ENCODE measurements at regions not wholly inside any gene's neighbourhood (a gene's known extent, or its start where the extent isn't known, plus 50 kb on each side); places are given as distances from the start of the nearest gene placed in this dataset.
"Not testable (repeated sequence)": the region's sequence is repeated elsewhere in the genome, so short reads cannot be mapped to it uniquely, and the experiment has no call there.

DNA sequence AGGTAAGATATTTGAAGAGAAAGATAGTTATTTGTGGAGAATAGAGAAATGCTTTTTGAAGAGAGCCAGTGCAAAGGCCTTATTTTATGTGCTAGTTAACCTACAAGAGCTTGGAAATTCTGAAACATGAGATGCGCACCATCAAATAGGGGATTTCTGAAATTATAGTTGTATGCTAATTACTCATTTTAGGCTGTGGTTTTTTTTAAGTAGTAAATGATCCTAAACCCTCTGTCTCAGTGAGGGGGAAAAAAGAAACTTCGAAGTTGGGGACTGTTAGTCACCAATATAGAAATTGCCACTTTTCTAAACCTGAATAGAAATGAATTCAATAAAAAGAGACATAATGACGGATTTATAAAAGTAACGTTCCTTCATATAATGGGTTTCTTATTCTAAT lies 119.3 kb upstream of the MDFIC start:
- DNase-seq (no peak), ATAC-seq (no peak)
- Histone ChIP-seq H3K9me3 (no peaks in the 10 kb centered on the region), H3K4me3 (no peak overlapping the region), H3K27ac (no peak overlapping the region), H3K27me3 (no peaks in the 10 kb centered on the region), H3K36me3 (no peaks in the 10 kb centered on the region), H3K4me1 (no peaks in the 10 kb centered on the region)
- WGBS, 2 donors: 85 to 91% methylated on average over 4 of the region's 4 CpGs
- intact Hi-C loops (cut with DNase I): no loop called here
- no peak for TF ChIP-seq CTCF (IDR thresholded peaks at IDR 0.05)

DNA sequence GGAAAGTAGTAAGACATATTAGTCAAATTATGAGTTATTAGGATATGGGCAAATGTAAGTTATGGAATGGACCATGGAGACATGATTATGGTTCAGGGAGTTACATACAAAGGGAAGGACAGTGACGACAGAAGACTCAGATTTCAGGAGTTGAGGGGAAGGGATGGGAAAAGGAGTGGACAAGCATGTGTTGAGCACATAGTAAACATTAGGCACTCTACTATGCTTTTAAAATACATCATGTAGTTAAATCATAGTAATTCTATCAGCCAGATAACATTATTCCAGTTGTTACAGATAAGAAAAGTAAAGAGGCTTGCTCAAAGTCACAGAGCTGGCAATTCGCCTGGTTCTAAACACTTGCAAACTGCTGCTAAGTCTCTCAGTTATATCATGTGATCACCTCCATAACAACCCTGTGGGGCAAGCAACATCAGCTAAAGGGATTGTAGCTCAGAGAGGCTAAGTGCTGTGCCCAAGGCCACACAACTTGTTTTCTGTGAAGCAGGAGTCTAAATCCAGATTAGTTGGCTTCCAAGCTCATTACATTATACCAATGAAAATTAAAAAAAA lies 115.2 kb upstream of the MDFIC start:
- 59 to 72% methylated on average over 2 of the region's 2 CpGs for WGBS, 2 donors
- Histone ChIP-seq H3K4me3 (no peak overlapping the region), H3K9me3 (no peaks in the 10 kb centered on the region), H3K27ac (no peak overlapping the region), H3K4me1 (no peaks in the 10 kb centered on the region), H3K36me3 (no peaks in the 10 kb centered on the region), H3K27me3 (no peaks in the 10 kb centered on the region)
- no peak for TF ChIP-seq CTCF (IDR thresholded peaks at IDR 0.05)
- ATAC-seq: no peak
- intact Hi-C loops (cut with DNase I): no loop called here
- DNase-seq: no peak

DNA sequence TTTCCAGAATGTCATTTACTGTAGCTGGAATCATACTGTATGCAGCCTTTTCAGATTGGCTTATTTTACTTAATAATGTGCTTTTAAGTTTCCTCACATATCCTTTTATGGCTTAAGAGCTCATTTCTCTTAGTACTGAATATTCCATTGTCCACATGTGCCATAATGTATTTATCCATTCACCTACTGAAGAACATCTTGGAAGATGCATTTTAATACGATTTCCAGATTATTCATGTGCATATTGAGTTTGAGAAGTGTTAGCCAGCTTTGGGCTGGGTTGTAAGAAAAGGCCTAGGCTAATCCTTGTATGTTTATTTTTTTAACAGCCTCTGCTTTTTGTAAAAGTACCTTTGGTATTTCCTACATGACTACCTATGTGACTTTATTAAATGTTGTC lies 109.3 kb upstream of the MDFIC start:
- TF ChIP-seq CTCF (IDR thresholded peaks at IDR 0.05): no peak
- no peaks in the 10 kb centered on the region for H3K27me3 ChIP-seq
- H3K9me3 ChIP-seq: no peaks in the 10 kb centered on the region
- no peaks in the 10 kb centered on the region for H3K4me1 ChIP-seq
- intact Hi-C loops (cut with DNase I): no loop called here
- no peaks in the 10 kb centered on the region for H3K36me3 ChIP-seq
- no peak overlapping the region for H3K27ac ChIP-seq
- ATAC-seq (no peak), DNase-seq (no peak)
- WGBS, 2 donors: 83 to 84% methylated on average over 1 of the region's 1 CpG
- H3K4me3 ChIP-seq: no peak overlapping the region

DNA sequence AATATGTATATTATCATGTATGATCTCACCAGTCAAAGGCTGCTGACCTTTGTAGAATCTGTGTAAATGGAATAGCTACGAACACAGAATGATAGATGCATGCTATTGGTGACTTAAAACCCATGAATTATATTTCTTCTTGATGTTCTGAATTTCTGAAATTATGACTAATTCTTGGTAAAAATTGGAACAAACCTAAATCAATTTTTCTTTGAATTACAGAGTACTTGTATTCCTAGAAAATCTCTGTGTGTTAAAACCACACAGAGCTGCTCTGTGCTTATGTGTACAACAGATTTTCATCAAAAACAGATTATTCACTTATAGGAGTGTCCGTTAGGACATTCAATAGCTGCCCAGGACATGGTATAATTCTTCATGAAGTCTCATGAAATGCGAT lies 108.3 kb upstream of the MDFIC start:
- Histone ChIP-seq H3K4me3 (no peak overlapping the region), H3K27ac (no peak overlapping the region), H3K4me1 (no peaks in the 10 kb centered on the region), H3K36me3 (no peaks in the 10 kb centered on the region), H3K9me3 (no peaks in the 10 kb centered on the region), H3K27me3 (no peaks in the 10 kb centered on the region)
- intact Hi-C loops (cut with DNase I): no loop called here
- WGBS, 2 donors: 91 to 96% methylated on average over 3 of the region's 3 CpGs
- no peak for ATAC-seq
- DNase-seq: no peak
- TF ChIP-seq CTCF (IDR thresholded peaks at IDR 0.05): no peak

DNA sequence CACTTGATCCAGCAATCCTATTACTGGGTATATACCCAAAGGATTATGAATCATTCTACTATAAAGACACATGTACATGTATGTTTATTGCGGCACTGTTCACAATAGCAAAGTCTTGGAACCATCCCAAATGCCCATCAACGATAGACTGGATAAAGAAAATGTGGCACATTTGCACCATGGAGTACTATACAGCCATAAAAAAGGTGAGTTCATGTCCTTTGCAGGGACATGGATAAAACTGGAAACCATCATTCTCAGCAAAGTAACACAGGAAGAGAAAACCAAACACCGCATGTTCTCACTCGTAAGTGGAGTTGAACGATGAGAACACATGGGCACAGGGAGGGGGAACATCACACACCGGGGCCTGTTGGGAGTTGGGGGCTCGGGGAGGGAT lies 104.9 kb upstream of the MDFIC start:
- 96% methylated on average over 7 of the region's 7 CpGs for WGBS, 2 donors

More for the DNA sequence above, 104.9 kb upstream of the MDFIC start:
- ATAC-seq; DNase-seq; intact Hi-C loops (cut with DNase I); H3K36me3 ChIP-seq; H3K27ac ChIP-seq; H3K4me3 ChIP-seq; H3K27me3 ChIP-seq; H3K9me3 ChIP-seq: not testable (repeated sequence)
- peaks cover 0 to 11% (median 4%) of the 10 kb centered on the region in 9 donors for H3K4me1 ChIP-seq
